Lower leg skin (tissue), 3 donors: ENCODE measurements at regions not wholly inside any gene's neighbourhood (a gene's known extent, or its start where the extent isn't known, plus 50 kb on each side); places are given as distances from the start of the nearest gene placed in this dataset.

Source experiments
- CTCF ChIP-seq, 3 donors: fragments of 450-650 bp; IDR thresholded peaks; one replicate each; pipeline ENCODE4 v1.5.1; 2016; ENCODE audit warnings: antibody characterized with exemption in 3 of 3, mild to moderate bottlenecking in 3 of 3, moderate library complexity in 2 of 3
- POLR2A ChIP-seq, 2 donors: fragments of 450-650 bp; IDR thresholded peaks; one replicate each; pipeline ENCODE4 v1.6.1; 2016 to 2017; ENCODE audit warnings: antibody characterized with exemption in 2 of 2, mild to moderate bottlenecking in 1 of 2, moderate library complexity in 1 of 2

GRCh38 chr6:30830438-30830837, 53.9 kb upstream of the DDR1 start:
- TF ChIP-seq CTCF (IDR thresholded peaks at IDR 0.05) (no peak), POLR2A (IDR thresholded peaks at IDR 0.05) (no peak)
